Suprapubic skin (tissue), 4 donors: ENCODE measurements at regions not wholly inside any gene's neighbourhood (a gene's known extent, or its start where the extent isn't known, plus 50 kb on each side); places are given as distances from the start of the nearest gene placed in this dataset.

Experiments
- POLR2A ChIP-seq, 2 donors: fragments of 450-650 bp; IDR thresholded peaks; one replicate each; pipeline ENCODE4 v1.6.1; 2017; ENCODE audit warnings: antibody characterized with exemption in 2 of 2, mild to moderate bottlenecking in 2 of 2, moderate library complexity in 2 of 2
- POLR2AphosphoS5 ChIP-seq, 3 donors: sonication (generic); formaldehyde crosslinking; IDR thresholded peaks; one replicate each; pipeline ENCODE4 v1.6.1; 2017; ENCODE audit warnings: antibody characterized with exemption in 3 of 3
- TF ChIP-seq, protein P1 (sequence below), 2 donors: fragments of 200-600 bp in 1 of 2; fragments of 450-650 bp in 1 of 2; sonication (generic) in 1 of 2; IDR thresholded peaks; one replicate each; pipeline ENCODE4 v1.5.1; 2016 to 2019; ENCODE audit warnings: antibody characterized with exemption in 2 of 2, mild to moderate bottlenecking in 1 of 2, moderate library complexity in 1 of 2

- TF ChIP-seq, protein P1, sequence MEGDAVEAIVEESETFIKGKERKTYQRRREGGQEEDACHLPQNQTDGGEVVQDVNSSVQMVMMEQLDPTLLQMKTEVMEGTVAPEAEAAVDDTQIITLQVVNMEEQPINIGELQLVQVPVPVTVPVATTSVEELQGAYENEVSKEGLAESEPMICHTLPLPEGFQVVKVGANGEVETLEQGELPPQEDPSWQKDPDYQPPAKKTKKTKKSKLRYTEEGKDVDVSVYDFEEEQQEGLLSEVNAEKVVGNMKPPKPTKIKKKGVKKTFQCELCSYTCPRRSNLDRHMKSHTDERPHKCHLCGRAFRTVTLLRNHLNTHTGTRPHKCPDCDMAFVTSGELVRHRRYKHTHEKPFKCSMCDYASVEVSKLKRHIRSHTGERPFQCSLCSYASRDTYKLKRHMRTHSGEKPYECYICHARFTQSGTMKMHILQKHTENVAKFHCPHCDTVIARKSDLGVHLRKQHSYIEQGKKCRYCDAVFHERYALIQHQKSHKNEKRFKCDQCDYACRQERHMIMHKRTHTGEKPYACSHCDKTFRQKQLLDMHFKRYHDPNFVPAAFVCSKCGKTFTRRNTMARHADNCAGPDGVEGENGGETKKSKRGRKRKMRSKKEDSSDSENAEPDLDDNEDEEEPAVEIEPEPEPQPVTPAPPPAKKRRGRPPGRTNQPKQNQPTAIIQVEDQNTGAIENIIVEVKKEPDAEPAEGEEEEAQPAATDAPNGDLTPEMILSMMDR (IDR thresholded peaks at IDR 0.05), result no peak
- TF ChIP-seq POLR2A (IDR thresholded peaks at IDR 0.05), result no peak
- no peak for TF ChIP-seq POLR2AphosphoS5 (IDR thresholded peaks at IDR 0.05)
These were observed 236.1 kb upstream of the DDHD1 start for GRCh38 chr14:53389202-53389601.
